ENCODE measurements at regions not wholly inside any gene's neighbourhood (a gene's known extent, or its start where the extent isn't known, plus 50 kb on each side); places are given as distances from the start of the nearest gene placed in this dataset.

DNA sequence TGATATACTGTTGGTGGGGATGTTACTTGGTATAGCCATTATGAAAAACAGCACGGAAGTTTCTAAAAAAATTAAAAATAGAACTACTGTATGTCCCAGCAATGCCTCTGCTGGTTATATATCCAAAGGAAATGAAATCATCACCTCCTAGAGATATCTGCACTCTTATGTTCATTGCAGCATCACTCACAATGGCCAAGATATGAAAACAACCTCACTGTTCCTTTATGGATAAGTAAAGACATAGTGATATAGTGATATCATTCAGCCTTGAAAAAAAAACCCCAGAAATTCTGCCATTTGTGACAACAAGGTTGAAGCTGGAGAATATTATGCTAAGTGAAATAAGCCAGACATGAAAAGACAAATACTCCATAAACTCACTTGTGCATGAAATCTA lies 543.8 kb upstream of the SLIT2 start:
- no peak for DNase-seq (ENCODE audit: low read depth)

DNA sequence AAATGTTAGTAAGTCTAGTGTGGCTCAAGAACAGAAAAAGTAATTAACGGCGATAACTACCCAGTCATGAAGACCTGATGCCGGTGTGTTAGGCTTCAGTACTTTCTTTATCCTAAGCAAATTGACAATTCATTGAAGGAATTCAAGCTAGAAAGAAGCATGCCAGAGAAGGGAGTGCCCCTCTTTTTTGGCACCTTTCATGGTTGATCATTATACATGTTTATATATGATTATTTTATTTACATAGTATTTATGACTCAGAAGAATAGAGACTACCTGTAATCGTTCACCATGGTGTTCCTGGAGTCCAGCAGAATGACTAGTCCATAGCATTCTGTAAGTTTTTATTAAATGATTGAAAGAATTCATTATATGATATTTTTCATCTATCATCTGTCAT lies 548.3 kb upstream of the SLIT2 start:
- no peak for DNase-seq (ENCODE audit: low read depth)

DNA sequence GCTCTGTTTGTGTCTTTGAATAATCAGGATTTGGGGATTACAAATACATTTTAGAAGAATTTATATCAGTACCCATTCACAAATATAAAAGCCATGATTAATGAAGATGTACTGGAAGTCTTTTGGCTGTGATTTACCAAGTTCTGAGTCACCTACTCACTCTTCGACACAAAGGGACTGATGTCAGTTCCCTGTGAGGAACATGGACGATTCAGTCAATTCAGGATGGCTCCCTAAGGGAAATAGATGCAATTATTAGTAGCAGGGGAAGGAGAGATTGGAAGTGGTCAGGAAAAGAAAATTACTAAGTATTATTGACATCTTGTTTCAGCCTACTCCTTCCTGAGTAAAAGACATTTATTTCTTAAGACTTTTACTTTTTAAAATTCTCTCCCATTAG lies 550.7 kb upstream of the SLIT2 start:
- no peak for DNase-seq (ENCODE audit: low read depth)

DNA sequence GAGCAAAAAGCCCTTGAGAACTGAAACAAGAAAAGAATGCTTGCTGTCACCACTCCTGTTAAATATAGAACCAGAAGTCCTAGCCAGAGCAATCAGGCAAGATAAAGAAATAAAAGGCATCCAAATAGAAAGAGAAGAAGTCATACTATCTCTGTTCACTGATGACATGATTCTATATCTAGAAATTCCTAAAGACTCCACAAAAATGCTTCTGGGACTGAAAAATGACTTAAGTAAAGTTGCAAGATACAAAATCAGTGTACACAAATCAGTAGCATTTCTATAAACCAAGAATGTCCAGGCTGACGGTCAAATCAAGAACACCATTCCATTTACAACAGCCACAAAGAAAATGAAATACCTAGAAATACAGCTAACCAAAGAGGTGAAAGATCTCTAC lies 552.7 kb upstream of the SLIT2 start:
- no peak for DNase-seq (ENCODE audit: low read depth)

DNA sequence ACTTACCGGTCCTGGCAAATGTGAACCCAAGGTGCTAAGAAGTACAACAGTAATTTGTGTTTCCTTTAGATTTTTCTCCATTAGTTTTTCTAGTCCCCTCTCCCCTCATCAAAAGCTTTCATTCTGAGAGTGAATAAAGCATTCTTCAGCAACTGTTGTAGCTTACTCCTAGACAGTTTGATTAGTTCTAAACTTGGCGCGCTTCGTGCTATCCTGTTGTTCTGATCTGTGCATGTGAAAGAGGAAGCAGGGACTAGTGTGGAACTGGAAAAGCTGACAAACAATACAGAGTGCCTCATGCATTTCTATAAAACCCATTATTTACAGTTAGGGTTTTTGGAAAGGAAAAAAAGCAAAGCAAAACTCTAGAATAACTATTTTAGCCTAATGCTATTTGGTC lies 556.9 kb upstream of the SLIT2 start:
- no peak for DNase-seq (ENCODE audit: low read depth)

DNA sequence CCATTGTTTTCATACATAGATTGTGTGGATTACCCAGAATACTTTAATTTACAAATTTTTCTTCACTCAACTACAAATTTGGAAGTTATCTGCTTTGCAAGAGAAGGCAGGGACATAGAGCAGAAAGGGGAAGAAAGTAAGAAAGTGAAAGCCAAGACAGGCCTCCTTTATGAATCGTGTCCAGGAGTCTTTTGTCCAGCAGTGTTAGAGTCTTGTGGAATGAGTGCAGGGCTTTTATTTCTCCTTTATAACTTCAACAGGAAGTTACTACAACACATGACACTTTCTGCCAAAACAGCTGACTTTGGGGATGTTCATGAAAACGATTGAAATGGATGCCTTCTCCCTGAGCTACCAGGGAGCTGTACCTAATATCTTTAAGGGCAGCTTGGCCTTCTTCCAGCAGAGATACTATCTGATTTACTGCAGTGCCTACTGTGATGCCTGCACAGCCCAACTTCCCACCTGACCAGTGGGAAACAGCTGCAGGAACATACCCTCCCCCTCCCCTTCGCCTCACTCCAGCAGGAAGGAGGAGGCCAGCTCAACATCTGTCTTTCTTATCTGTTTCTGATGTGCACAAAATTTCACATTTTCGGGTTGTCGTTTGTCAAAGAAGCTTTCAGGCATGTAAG lies 557.7 kb upstream of the SLIT2 start:
- no peak for DNase-seq (ENCODE audit: low read depth)

DNA sequence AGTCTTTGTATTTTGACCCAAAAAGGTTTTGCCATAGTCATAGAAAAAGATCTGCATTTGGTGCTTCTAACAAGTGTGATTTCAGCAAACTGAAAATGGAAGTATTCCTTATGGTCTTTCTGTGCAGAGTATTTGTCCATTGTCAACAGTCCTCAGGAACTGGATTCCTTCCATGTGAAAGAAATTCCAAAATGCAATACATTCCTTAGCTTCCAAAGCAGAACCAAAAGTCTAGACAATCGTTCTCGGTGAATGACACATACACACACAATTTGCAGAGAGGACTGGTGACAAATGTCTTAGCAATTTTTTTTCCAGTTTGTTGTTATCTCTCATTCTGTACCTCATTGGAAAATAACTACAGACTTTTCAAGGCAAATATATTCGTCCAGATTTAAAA lies 562.2 kb upstream of the SLIT2 start:
- DNase-seq (ENCODE audit: low read depth): no peak

DNA sequence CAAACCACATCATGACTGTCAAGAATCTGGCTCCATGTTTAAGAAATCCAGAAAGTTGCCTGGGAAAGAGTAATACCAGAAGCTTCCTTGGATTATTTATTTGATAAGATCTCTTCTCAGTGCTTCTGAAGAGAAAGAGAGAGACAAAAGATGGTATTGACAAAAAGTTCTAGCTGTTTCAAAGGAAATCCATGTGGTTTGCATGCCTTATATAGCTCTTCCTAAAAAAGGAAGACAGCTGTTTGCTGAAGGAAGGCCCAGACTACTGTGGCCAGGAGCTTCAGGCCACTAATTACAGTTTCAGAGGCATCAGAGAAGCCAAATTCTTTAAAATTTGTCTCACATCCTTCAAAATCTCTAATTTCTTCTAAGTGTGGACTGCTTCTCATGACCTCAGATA lies 565.2 kb upstream of the SLIT2 start:
- no peak for DNase-seq (ENCODE audit: low read depth)

DNA sequence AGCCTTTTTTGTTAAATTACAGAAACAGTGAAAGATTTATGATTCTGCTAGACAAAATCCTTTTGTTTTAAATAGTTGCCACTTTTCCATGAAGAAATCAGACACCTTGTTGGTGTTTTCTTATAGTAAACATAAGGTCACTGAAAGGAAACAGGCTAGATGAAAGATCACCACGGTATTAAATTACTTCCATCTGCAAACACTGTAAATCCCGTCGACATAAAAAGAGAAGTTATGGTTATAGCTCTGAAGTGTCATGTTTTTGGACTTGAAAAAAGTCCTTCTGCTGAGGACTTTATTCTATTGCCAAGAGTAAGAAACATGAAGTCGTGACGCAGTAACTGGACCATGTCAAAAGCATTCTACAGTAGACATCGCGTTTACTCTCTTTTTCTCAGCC lies 567.6 kb upstream of the SLIT2 start:
- no peak for DNase-seq (ENCODE audit: low read depth)

DNA sequence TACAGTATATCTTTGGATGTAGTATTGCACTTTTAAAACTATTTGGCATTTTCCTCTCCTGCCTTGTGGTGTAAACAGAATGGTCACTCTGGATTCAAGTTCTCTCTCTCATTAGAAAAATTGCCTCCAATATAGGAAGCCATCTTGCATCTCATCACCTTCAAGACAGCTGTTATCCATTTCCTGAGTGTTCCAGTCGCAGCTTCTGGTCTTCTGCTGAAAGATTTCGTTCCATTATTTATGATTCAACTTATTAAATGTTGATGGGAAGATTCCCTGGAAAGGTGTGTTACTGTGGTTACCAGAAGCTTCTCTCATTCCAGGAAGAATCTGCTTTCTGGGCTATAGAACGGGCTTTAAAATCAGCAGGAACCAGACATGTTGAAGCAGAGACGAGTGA lies 568.3 kb upstream of the SLIT2 start:
- no peak for DNase-seq (ENCODE audit: low read depth)

DNA sequence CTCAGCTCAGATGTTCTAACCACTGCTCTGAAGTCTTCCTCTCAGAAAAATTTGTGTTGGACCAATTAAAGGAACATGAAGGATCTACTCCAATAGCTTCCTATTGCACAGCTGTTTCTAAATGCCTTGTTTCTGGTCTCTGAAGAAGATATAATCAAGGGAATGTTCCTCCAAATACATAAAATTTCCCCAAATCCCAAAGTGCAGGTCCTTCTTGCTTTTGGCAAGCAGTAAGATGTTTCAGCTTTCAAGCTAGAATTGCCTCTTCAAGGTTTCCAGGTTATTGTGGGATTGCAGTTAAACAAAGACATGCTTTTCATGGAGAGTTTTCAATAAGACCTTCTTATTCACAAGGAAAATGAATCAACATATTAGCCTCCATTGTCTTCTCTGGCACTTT lies 574.5 kb upstream of the SLIT2 start:
- DNase-seq (ENCODE audit: low read depth): no peak

DNA sequence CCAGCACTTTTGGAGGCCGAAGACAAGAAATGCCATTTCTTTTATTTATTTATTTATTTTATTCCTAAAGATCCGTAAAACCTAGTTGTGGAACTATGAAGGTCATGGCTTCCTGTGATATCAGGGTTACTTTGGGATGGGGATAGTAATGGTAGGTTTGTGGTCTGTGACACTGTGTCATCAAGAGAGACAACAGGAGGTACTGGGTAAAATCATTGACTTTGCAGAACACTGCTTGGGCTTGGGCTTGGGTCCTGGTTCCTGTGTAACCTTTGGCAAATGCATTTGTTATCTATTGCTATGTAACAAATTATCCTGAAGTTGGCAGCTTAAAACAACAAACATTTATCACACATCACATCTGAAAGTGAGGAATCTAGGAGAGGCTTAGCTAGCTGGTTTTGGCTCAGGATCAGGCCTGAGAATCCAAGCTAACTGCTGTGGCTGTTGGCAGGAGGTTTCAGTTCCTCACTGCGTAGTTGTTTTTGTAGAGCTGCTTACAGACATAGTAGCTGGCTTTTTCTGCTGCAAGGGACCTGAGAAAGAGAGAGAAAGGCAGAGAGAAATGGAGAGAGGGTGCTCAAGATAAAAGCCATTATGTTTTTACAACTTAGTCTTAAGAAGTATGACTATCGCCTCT lies 576.4 kb upstream of the SLIT2 start:
- no peak for DNase-seq (ENCODE audit: low read depth)

DNA sequence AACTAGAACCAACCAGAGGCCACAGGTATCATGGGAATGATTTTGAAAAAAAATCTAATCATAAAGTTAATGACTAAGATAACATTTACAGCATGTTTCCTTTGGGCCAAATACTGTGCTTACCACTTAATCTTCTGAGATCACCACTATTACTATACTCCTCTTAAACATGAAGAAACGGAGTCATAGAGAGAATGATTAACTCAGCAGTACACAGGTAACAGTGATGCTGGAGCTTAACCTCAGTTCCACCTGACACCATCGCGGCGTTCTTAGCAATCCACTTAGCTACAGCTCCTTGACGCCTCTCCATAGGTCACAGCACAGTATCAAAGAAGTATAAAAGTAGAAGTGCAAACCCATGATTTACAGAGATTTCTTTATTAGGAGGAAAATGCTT lies 592.6 kb upstream of the SLIT2 start:
- DNase-seq (ENCODE audit: low read depth): no peak

DNA sequence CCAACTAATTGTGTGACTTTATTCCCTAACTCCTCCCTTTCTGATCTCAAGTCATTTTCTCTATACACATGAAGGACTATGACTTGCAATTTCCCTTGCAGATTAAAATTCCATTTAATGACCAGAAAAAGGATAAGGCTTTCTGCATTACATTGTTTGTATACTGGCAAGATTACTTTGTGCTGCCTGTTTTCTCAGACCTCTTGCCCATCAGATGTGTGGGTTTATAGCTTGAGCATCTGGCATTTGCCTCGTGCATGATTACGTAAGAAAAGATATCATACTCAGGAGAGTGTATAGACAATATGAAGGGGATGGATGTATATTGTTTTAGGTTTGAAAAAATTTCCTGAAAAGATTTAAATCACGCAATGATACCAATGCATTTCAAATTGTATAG lies 593.8 kb upstream of the SLIT2 start:
- no peak for DNase-seq (ENCODE audit: low read depth)

DNA sequence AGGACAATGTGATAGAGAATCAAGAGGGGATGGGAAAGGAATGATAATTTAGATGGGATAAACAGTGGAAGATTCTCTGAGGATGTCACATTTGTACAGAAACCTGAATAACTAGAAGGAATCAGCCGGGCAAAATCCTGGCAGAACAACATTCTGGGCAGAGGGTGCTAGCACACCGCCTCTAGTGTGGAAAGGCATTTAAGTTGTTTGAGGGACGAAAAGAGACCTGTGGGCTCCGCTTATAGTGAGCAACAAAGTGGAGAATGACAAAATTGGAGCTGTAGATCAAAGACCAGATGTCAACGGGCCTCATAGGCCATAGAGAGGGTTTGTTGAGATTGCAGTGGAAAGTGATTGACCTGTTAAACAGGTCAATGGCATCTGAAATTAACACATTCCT lies 596.0 kb upstream of the SLIT2 start:
- DNase-seq (ENCODE audit: low read depth): no peak

DNA sequence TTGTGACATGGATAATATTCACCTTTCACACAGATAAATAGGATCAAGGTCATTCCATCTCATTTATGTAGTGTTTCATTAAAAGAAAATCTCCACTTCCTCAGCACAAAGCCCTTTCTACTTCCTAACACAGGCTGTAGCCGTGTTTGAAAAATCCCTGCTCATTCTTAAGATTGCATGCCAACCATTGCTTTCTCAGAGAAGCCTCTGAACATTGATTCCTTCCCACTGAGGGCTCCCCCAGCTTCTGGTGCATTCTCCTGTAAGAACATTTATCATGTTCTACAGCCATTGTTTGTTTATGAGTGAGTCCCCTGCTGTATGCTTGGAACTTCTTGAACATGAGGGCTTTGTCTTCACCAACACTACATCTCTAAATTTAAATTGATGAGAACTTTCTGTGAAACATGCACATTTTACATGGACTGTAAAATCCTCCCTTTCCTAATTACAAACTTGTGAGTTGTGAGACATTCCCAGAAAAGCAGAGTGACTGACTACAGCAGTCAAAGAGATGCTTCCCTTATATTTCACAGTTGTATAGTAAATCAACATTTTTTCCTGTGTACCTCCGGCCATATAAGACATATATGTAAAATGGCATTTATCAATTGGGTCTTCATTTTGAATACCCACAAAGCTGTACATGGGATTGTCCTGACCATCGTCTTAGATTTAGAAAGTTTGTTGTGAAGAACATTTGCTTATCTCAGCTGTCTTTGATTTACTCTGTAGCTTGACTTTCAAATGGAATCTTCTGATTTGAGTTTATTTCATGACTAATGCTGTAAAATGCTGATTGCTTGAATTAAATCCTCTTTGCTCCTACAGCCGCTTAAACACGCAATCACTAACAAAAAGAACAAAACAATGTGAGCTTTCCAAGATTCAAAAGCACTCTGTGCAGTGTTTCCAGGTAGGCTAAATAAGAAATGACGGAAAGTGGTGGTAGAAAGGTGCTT lies 600.5 kb upstream of the SLIT2 start:
- no peak for DNase-seq (ENCODE audit: low read depth)

DNA sequence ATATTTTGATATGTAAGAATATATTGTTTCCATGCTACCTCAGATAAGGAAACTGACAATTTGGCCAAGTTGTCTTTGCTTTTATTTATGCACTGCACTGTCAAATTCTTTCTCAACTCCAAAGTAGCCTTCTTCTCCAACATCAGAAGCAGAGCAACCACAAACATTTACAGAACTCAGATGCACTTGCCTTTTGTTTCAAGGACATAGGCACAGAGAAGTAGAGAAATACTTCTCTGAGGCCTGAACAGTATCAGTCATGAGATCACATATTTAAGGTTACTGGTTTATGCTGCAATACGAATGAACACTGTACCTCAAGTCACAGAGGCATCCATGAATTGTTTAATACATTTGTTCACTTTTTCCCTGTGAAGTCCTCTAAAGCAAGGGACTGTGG lies 606.1 kb upstream of the SLIT2 start:
- no peak for DNase-seq (ENCODE audit: low read depth)

DNA sequence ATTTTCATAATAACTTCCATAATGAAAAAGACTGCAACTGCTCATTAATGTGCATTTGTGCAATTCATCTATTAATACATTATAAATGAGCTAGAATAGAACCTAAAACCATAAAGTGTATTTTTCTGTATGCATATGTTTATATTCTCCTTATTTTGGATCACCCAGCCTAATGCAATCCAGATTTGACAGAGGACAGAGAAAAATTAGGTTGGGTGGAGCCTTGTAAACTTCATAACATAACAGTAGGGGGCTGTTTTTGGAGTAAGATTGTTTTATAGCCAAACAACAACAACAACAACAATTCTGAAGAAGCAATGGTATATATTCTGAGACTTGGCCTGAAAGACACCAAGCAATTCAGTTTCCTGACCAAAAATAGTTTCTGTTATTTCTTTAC lies 615.3 kb upstream of the SLIT2 start:
- no peak for DNase-seq (ENCODE audit: low read depth)

DNA sequence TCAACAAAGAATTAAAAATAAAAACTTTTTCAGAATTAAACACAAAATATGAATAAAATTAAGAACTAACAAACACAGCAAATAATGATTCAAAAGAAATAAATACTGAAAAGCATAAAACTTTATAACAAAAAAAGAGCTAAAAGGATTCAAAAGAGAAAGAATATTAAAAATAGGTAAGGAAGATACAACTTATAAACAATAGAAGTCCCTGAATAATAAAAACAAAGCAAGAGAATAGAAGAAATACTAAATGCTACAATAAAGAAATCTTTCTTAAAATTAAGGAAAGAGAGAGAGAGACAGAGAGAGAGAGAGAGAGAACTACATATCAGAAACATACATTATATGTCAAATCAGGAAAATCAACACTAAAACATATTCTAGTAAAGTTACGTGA lies 619.9 kb upstream of the SLIT2 start:
- no peak for DNase-seq (ENCODE audit: low read depth)

DNA sequence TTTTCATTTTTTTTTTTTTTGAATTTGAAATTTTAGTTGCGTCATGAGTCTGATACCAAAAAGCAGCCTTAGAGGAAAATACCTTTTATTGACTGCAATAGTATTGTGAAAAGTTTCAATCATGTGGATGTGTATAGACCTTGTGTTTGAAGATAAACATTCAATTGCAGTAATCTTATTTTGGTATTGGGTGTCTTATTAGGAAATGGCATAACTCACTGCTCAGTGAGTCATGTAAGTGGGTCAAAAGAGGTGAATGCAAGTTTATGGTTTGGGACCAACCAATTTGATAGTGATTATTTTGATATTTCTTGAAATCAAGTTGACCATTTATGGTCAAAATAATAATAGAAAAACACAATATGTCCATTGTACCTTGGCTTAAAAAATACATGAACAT lies 627.8 kb upstream of the SLIT2 start:
- DNase-seq (ENCODE audit: low read depth): no peak

DNA sequence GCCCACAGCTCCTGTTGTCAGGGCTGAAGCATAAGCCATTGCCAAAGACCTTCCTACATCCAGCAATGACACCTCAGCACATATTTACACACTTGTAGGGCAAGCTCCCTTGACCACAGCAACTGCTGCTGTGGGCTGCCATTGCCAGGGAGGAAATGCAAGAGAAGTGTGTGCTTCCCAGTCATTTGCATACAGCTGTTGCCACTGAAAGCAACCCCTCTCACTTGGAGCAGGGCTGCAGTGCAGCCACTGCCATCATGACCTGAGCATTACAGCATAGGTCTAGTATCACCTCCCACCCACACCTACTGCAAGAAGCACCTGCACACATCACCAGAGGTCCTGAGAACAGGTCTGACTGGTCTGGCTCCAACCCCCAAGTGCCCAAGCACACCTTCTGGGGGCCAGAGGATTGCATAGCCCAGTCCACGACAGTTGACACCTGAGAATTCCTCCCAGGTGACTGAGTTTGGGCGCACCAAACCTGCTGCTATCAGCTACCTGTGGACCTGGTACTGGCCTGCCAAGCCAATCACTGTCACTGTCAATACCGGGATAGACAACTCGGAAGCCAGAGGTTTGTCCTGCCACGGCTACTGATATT lies 636.5 kb upstream of the SLIT2 start:
- no peak for DNase-seq (ENCODE audit: low read depth)

DNA sequence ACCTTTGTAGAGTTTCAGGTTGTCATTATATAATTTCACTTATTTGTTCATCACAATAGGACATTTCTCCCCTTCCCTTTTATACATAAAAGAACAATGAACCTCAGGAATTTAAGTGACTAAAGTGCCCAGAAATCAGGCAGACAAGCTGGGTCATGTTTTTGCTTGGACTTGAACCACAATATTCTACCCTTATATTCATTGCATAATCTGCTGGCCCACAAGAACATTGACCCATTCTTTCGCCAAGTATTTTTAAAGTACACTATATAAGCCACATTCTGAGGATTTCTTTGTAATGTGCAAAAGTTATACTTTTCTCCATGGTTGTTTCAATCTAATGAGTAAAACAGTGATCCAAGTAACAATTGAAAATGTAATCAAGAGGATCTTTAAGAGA lies 637.5 kb upstream of the SLIT2 start:
- DNase-seq (ENCODE audit: low read depth): no peak

DNA sequence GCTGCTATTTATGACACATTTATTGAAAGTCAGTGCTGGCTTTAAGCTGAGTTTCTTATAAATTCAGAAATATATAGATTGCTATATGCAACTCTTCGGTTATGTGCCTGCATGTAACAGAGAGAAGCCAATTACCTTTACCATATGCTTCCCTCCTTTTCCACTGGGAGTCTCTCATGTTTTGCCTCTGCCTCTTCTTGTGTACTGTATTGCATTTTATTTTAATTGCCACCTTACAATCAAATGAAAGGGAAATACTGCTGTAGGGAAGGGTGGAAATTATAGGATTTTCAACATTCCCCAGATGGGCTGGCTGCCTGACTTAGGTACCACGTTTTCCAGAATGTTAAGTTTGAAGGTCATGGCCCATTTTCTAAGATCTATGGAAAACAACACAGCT lies 655.4 kb upstream of the SLIT2 start:
- DNase-seq (ENCODE audit: low read depth): no peak

Measured in stimulated activated CD8-positive, alpha-beta memory T cell treated with anti-CD3 and anti-CD28 coated beads, Interleukin-4, amount 100 ng/mL, for 24 hours (primary cell).